Muscle of leg (tissue), 3 donors: ENCODE measurements at regions not wholly inside any gene's neighbourhood (a gene's known extent, or its start where the extent isn't known, plus 50 kb on each side); places are given as distances from the start of the nearest gene placed in this dataset.

Source experiments
- DNase-seq: peaks from one replicate; pipeline ENCODE4 v3.0.0; 2013
- H3K27ac ChIP-seq: one replicate; pipeline ENCODE4 v1.5.1; 2013; ENCODE audit warnings: mild to moderate bottlenecking, low read length, control low read depth
- H3K27me3 ChIP-seq: one replicate; pipeline ENCODE4 v1.6.1; 2013; ENCODE audit warnings: low read length; ENCODE audit not compliant: control insufficient read depth, insufficient read depth
- H3K36me3 ChIP-seq: one replicate; pipeline ENCODE4 v1.6.1; 2013; ENCODE audit warnings: low read length; ENCODE audit not compliant: control insufficient read depth, insufficient read depth
- H3K4me1 ChIP-seq: one replicate; pipeline ENCODE4 v1.6.1; 2013; ENCODE audit warnings: low read length; ENCODE audit not compliant: control insufficient read depth, insufficient read depth
- H3K4me3 ChIP-seq: one replicate; pipeline ENCODE4 v1.5.1; 2013; ENCODE audit warnings: low read length, control low read depth
- H3K9me3 ChIP-seq: replicated peaks from 2 replicates; pipeline ENCODE4 v1.6.1; 2013; ENCODE audit warnings: low read depth, low read length; ENCODE audit not compliant: control insufficient read depth
- WGBS: methylation state at CpG from one replicate; pipeline ENCODE4 v1.1.5; 2013; ENCODE audit warnings: missing lambda C conversion rate; ENCODE audit not compliant: insufficient coverage; 5-methylcytosine and 5-hydroxymethylcytosine counted together

DNA sequence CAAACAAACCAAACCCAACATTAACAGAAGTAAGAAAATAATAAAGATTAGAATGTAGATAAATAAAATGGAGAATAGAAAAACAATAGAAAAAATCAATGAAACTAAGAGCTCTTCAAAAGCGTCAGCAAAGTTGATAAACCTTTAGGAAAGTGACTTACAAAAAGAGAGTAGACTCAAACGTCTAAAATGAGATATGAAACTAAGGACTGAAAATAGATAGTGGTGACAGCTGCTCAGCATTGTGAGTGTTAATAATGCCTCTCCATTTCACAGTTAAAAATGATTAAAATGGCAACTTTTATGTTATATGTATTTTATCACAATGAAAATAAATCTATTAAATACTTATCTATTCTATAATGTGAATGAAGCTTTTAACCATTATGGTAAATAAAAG lies 125.7 kb upstream of the CPXCR1 start:
- H3K36me3 ChIP-seq = no peaks in the 10 kb centered on the region
- WGBS = no CpG with 5 or more reads among the region's 2 CpGs
- no peak overlapping the region for H3K27ac ChIP-seq
- DNase-seq = no peak
- no peak overlapping the region for H3K4me3 ChIP-seq
- no peaks in the 10 kb centered on the region for H3K27me3 ChIP-seq
- H3K9me3 ChIP-seq = no peaks in the 10 kb centered on the region
- no peaks in the 10 kb centered on the region for H3K4me1 ChIP-seq

DNA sequence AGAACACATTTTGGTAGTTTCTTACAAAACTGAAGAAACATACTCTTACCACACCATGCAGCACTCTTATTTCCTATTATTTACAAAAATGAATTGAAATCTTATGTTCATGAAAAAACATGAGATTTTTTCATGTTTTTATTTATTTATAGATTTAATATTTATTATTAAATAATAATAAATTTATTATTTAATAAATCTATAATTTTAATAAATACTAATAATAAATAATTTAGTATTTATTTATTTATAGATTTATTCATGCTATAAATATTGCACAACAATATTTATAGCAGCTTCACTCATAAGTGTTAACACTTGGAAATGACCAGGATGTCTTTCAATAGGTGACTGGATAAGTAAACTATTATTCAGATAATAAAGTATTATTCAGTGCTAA lies 91.6 kb upstream of the CPXCR1 start:
- DNase-seq = no peak
- Histone ChIP-seq H3K4me1 (no peaks in the 10 kb centered on the region), H3K36me3 (no peaks in the 10 kb centered on the region), H3K27ac (no peak overlapping the region), H3K4me3 (no peak overlapping the region), H3K9me3 (no peaks in the 10 kb centered on the region), H3K27me3 (peaks cover 8% of the 10 kb centered on the region)

DNA sequence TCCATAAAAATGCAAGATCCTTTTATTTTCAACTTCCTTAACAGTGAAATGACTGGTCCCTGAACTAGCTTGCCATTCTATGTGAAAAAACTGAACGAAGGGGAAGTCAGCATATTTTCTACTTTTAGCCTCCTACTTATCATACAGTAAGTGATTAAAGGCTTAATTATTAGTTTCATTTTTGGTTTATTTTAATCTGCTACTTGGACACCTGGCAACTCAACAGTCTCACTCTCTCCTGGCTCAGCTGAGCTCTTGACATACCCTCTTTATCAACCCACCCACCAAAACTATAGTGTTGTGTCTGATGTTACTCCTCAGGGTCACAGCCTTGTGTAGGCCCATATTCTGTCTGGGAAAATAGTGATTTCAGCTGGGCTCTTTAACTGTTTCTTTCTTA lies 86.2 kb upstream of the CPXCR1 start:
- no CpG with 5 or more reads among the region's 1 CpG for WGBS

DNA sequence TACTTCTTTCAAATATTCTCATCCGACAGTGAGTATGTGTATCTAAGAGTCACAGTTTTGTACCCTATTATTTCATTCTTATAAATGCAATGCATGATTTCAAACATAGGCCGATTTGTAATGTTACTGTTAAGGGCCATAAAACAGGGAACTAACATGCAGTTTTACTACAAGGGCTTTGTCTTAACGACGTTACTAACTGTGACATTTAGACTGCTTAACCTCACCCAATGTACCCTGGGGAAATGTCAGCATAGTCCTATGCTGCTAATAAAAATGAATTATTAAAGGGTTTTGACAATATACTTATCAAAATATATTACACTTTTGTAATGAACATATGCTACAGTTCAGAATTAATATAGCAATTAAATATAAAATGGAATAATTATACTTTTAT lies 74.8 kb upstream of the CPXCR1 start:
- H3K4me1 ChIP-seq = no peaks in the 10 kb centered on the region
- no CpG with 5 or more reads among the region's 4 CpGs for WGBS
- no peak overlapping the region for H3K27ac ChIP-seq
- peaks cover 2% of the 10 kb centered on the region for H3K27me3 ChIP-seq
- H3K36me3 ChIP-seq = no peaks in the 10 kb centered on the region
- H3K9me3 ChIP-seq = no peaks in the 10 kb centered on the region
- DNase-seq = no peak
- no peak overlapping the region for H3K4me3 ChIP-seq

More for the DNA sequence above, 86.2 kb upstream of the CPXCR1 start:
- no peak for DNase-seq
- Histone ChIP-seq H3K4me1 (no peaks in the 10 kb centered on the region), H3K36me3 (no peaks in the 10 kb centered on the region), H3K9me3 (no peaks in the 10 kb centered on the region), H3K27ac (no peak overlapping the region), H3K27me3 (peaks cover 8% of the 10 kb centered on the region), H3K4me3 (no peak overlapping the region)
